IMR-90 (cell line): ENCODE measurements at regions not wholly inside any gene's neighbourhood (a gene's known extent, or its start where the extent isn't known, plus 50 kb on each side); places are given as distances from the start of the nearest gene placed in this dataset.

Experiments used
- ATAC-seq: fragments of 200-7000 bp; cut with Tn5 transposase; 2 replicates; pipeline ENCODE4 v1.9.1; 2020; ENCODE audit warnings: low read depth, mild to moderate bottlenecking, moderate library complexity
- BruUV-seq: library from RNA; stranded (reverse); fragments of 400-500 nt; replicated peaks from 2 replicates; lab custom pipeline; 2021; lab: Mats Ljungman, UMichigan
- CTCF ChIA-PET: fragments of 300-600 bp; formaldehyde crosslinking; extraction: SDS; loops from one replicate; lab custom pipeline; 2021; ENCODE audit warnings: antibody characterized with exemption; lab: Yijun Ruan, JAX
- POLR2A ChIA-PET: fragments of 300-600 bp; sonication (Branson Sonifier 250); formaldehyde crosslinking; loops from one replicate; lab custom pipeline; 2022; ENCODE audit warnings: antibody characterized with exemption; ENCODE audit not compliant: unreplicated experiment; lab: Charles Lee
- DNase-seq: peaks from one replicate; pipeline ENCODE4 v3.0.0; 2013
- H2AFZ ChIP-seq: replicated peaks from 2 replicates; pipeline ENCODE3; 2013; ENCODE audit warnings: low read length, mild to moderate bottlenecking; ENCODE audit not compliant: poor library complexity
- H2AK5ac ChIP-seq: 2 replicates; pipeline ENCODE4 v1.6.1; 2013; ENCODE audit warnings: low read depth, low read length, inconsistent platforms
- H2AK9ac ChIP-seq: replicated peaks from 2 replicates; pipeline ENCODE3; 2013; ENCODE audit warnings: mild to moderate bottlenecking, low read depth, low read length, moderate library complexity; ENCODE audit not compliant: poor library complexity
- H2BK120ac ChIP-seq: 2 replicates; pipeline ENCODE4 v1.6.1; 2013; ENCODE audit warnings: low read depth, low read length, inconsistent platforms
- H2BK15ac ChIP-seq: 3 replicates; pipeline ENCODE4 v1.6.1; 2013; ENCODE audit warnings: low read depth, low read length, inconsistent platforms
- H2BK20ac ChIP-seq: 2 replicates; pipeline ENCODE4 v1.6.1; 2013; ENCODE audit warnings: low read depth, mild to moderate bottlenecking, inconsistent platforms, low read length, moderate library complexity
- H2BK5ac ChIP-seq: 2 replicates; pipeline ENCODE4 v1.6.1; 2013; ENCODE audit warnings: mild to moderate bottlenecking, low read depth, low read length, inconsistent platforms; ENCODE audit not compliant: poor library complexity, severe bottlenecking
- H3K14ac ChIP-seq: replicated peaks from 2 replicates; pipeline ENCODE4 v1.6.1; 2013; ENCODE audit warnings: low read depth, low read length, inconsistent platforms
- H3K18ac ChIP-seq: 2 replicates; pipeline ENCODE4 v1.6.1; 2013; ENCODE audit warnings: low read depth, low read length, control low read depth
- H3K23ac ChIP-seq: 2 replicates; pipeline ENCODE4 v1.6.1; 2013; ENCODE audit warnings: low read depth, low read length, inconsistent platforms
- H3K27ac ChIP-seq: 2 replicates; pipeline ENCODE4 v1.5.1; 2013; ENCODE audit warnings: mild to moderate bottlenecking, control low read depth, low read length; ENCODE audit not compliant: insufficient read depth
- H3K27me3 ChIP-seq: 2 replicates; pipeline ENCODE4 v1.6.1; 2013; ENCODE audit warnings: low read length; ENCODE audit not compliant: control insufficient read depth, insufficient read depth
- H3K36me3 ChIP-seq: 2 replicates; pipeline ENCODE4 v1.6.1; 2013; ENCODE audit warnings: low read length, mixed read lengths; ENCODE audit not compliant: control insufficient read depth, insufficient read depth
- H3K4ac ChIP-seq: 2 replicates; pipeline ENCODE4 v1.6.1; 2013; ENCODE audit warnings: low read depth, low read length, inconsistent platforms
- H3K4me1 ChIP-seq: 2 replicates; pipeline ENCODE4 v1.6.1; 2013; ENCODE audit warnings: low read length, mixed read lengths; ENCODE audit not compliant: control insufficient read depth, insufficient read depth
- H3K4me2 ChIP-seq: 2 replicates; pipeline ENCODE4 v1.6.1; 2013; ENCODE audit warnings: low read depth, mild to moderate bottlenecking, control low read depth, low read length, moderate library complexity
- H3K4me3 ChIP-seq: 2 replicates; pipeline ENCODE4 v1.5.1; 2013; ENCODE audit warnings: low read depth, mild to moderate bottlenecking, control low read depth, low read length, moderate library complexity; ENCODE audit not compliant: insufficient read depth
- H3K56ac ChIP-seq: 2 replicates; pipeline ENCODE4 v1.6.1; 2013; ENCODE audit warnings: low read length, inconsistent platforms; ENCODE audit not compliant: insufficient read depth; ENCODE audit errors: extremely low read depth
- H3K79me1 ChIP-seq, 2 experiments: 2 replicates each; pipeline ENCODE4 v1.6.1; 2013; ENCODE audit warnings: low read length in 2 of 2, inconsistent platforms in 1 of 2, low read depth in 1 of 2
- H3K9ac ChIP-seq: 2 replicates; pipeline ENCODE4 v1.6.1; 2013; ENCODE audit warnings: low read depth, low read length, control low read depth
- H3K9me1 ChIP-seq: 2 replicates; pipeline ENCODE4 v1.6.1; 2013; ENCODE audit warnings: low read length, inconsistent platforms; ENCODE audit not compliant: insufficient read depth
- H3K9me3 ChIP-seq: 2 replicates; pipeline ENCODE4 v1.6.1; 2013; ENCODE audit warnings: low read length; ENCODE audit not compliant: control insufficient read depth, insufficient read depth
- H4K20me1 ChIP-seq: 2 replicates; pipeline ENCODE4 v1.6.1; 2013; ENCODE audit warnings: low read length, inconsistent platforms; ENCODE audit not compliant: insufficient read depth
- H4K5ac ChIP-seq: 2 replicates; pipeline ENCODE4 v1.6.1; 2013; ENCODE audit warnings: mild to moderate bottlenecking, low read depth, low read length, control low read depth
- H4K8ac ChIP-seq, 2 experiments: 2 replicates each; pipeline ENCODE4 v1.6.1; 2013; ENCODE audit warnings: low read depth in 2 of 2, low read length in 2 of 2, control low read depth in 1 of 2, inconsistent platforms in 1 of 2
- H4K91ac ChIP-seq: 2 replicates; pipeline ENCODE4 v1.6.1; 2013; ENCODE audit warnings: low read depth, low read length, inconsistent platforms; ENCODE audit not compliant: insufficient read depth
- FOS ChIP-seq: fragments of 150-350 bp; IDR thresholded peaks from 2 replicates; pipeline ENCODE4 v1.6.1; 2016; ENCODE audit warnings: low read depth, low read length
- MAFK ChIP-seq: IDR thresholded peaks from 2 replicates; pipeline ENCODE4 v1.6.1; 2012; ENCODE audit warnings: low read depth, low read length, improper control_type of control experiment
- RAD21 ChIP-seq: IDR thresholded peaks from 2 replicates; pipeline ENCODE4 v1.6.1; 2012; ENCODE audit warnings: low read length, improper control_type of control experiment
- RCOR1 ChIP-seq: IDR thresholded peaks from 2 replicates; pipeline ENCODE4 v1.6.1; 2012; ENCODE audit warnings: mild to moderate bottlenecking, low read length, improper control_type of control experiment; ENCODE audit not compliant: insufficient replicate concordance
- RFX5 ChIP-seq: IDR thresholded peaks from 2 replicates; pipeline ENCODE4 v1.8.0; 2012; ENCODE audit warnings: low read depth, mild to moderate bottlenecking, low read length, moderate library complexity
- WGBS, 2 experiments: methylation state at CpG; one replicate each; pipeline versions ENCODE4 v1.1.5 to v1.1.7; 2013; ENCODE audit warnings: missing lambda C conversion rate in 2 of 2; ENCODE audit not compliant: insufficient read length in 1 of 2; ENCODE audit errors: extremely low coverage in 2 of 2; 5-methylcytosine and 5-hydroxymethylcytosine counted together
- dilution Hi-C: fragments of 300-500 bp; cut with HindIII; formaldehyde crosslinking; loops from one replicate; pipeline ENCODE4 v1.14.3; 2018; ENCODE audit warnings: low sequenced_read_pairs; ENCODE audit not compliant: unreplicated experiment
- in situ Hi-C: fragments of 300-500 bp; cut with MboI; formaldehyde crosslinking; loops from 3 replicates; pipeline ENCODE4 v1.14.3; 2019; ENCODE audit warnings: low sequenced_read_pairs, inconsistent platforms, mixed read lengths
- intact Hi-C: fragments of 100-400 bp; cut with micrococcal nuclease; formaldehyde crosslinking; loops from 2 replicates; pipeline ENCODE4 v1.10.0; 2022

GRCh38 chr2:191618046-191618780, 59.7 kb upstream of the NABP1 start:
- H2BK15ac ChIP-seq = peak overlapping the region; percentile 30; the same call in 1 of the 3 replicates
- no peak overlapping the region for H2AK9ac ChIP-seq
- in situ Hi-C loops (no loop called here), dilution Hi-C loops (no loop called here), intact Hi-C loops (no loop called here)
- H2AFZ ChIP-seq = no peak overlapping the region
- no peaks in the 10 kb centered on the region for H4K20me1 ChIP-seq
- H2BK120ac ChIP-seq = peak overlapping the region; percentile 66
- DNase-seq (no peak), ATAC-seq (no peak)
- H3K4me3 ChIP-seq = no peak overlapping the region
- 0 out of 2 replicates have a peak, but pooled peaks cover 3% of the 10 kb centered on the region for H3K9me1 ChIP-seq
- ChIA-PET POLR2A (interaction anchor here (1.4 kb wide), 1 partner anchor 59 kb away, joined by 6 read pairs; the partner anchor contains the start of gene NABP1), CTCF (interaction anchor here (0.7 kb wide), 1 partner anchor 35 kb away, joined by 7 read pairs; no protein-coding TSS in a partner anchor)
- no peaks in the 10 kb centered on the region for H3K27me3 ChIP-seq
- H4K91ac ChIP-seq = peak overlapping the region; percentile 64
- no peak overlapping the region for H3K9ac ChIP-seq
- H3K9me3 ChIP-seq = no peaks in the 10 kb centered on the region
- TF ChIP-seq MAFK (no peak), FOS (no peak), RCOR1 (no peak), RFX5 (no peak), RAD21 (no peak)
- WGBS, 2 experiments = 70% methylated on average over 2 of the region's 3 CpGs; no CpG with 5 or more reads in 1 of the 2 experiments
- no peak overlapping the region for H3K56ac ChIP-seq
- peak overlapping the region; percentile 47 for H3K14ac ChIP-seq
- no TSS peak for BruUV-seq
- H3K23ac ChIP-seq = no peak overlapping the region
- no peak overlapping the region for H3K4me2 ChIP-seq
- peak overlapping the region; percentile 29 for H3K4ac ChIP-seq
- H3K4me1 ChIP-seq = peaks cover 10% of the 10 kb centered on the region
- H2AK5ac ChIP-seq = peak overlapping the region; percentile 23; the same call in 1 of the 2 replicates
- no peak overlapping the region for H3K27ac ChIP-seq
- H3K36me3 ChIP-seq = no peaks in the 10 kb centered on the region
- H4K5ac ChIP-seq = peak overlapping the region; percentile 58; the same call in 1 of the 2 replicates
- no peaks in the 10 kb centered on the region for H3K79me1 ChIP-seq
- H2BK20ac ChIP-seq = peak overlapping the region; percentile 55
- H3K18ac ChIP-seq = peak overlapping the region; percentile 50; the same call in 1 of the 2 replicates
- peak overlapping the region; percentile 17 for H2BK5ac ChIP-seq
- H4K8ac ChIP-seq = peak overlapping the region in 1 of 2 experiments; percentile 51; a peak in 2 of 4 replicates
